Cardiac muscle cell (in vitro differentiated cells and primary cell): ENCODE measurements at regions not wholly inside any gene's neighbourhood (a gene's known extent, or its start where the extent isn't known, plus 50 kb on each side); places are given as distances from the start of the nearest gene placed in this dataset.

ENCODE experiments used
- DNase-seq, 2 donors: peaks; one replicate each; pipeline versions ENCODE4 v3.0.0 to v3.0.0-alpha.2; 2010 to 2017; ENCODE audit warnings: low read depth in 1 of 2, low spot score in 1 of 2
- H3K27ac ChIP-seq: fragments of 200-600 bp; sonication (generic); 2 replicates; pipeline ENCODE4 v1.5.1; 2016
- H3K27me3 ChIP-seq: fragments of 200-600 bp; sonication (generic); 2 replicates; pipeline ENCODE4 v1.6.0; 2016; ENCODE audit warnings: control low read depth
- H3K36me3 ChIP-seq: fragments of 200-600 bp; sonication (generic); 2 replicates; pipeline ENCODE4 v1.5.1; 2016; ENCODE audit warnings: control low read depth
- H3K4me1 ChIP-seq: fragments of 200-600 bp; sonication (generic); 2 replicates; pipeline ENCODE4 v1.8.1; 2017; ENCODE audit warnings: low read depth, mild to moderate bottlenecking, mixed run types
- H3K4me3 ChIP-seq: fragments of 200-600 bp; sonication (generic); 2 replicates; pipeline ENCODE4 v1.5.1; 2016; ENCODE audit warnings: mild to moderate bottlenecking
- H3K9me3 ChIP-seq: fragments of 200-600 bp; sonication (generic); 2 replicates; pipeline ENCODE4 v1.5.1; 2017; ENCODE audit warnings: low read depth, mild to moderate bottlenecking, control low read depth
- TF ChIP-seq, protein P1 (sequence below): IDR thresholded peaks from 2 replicates; pipeline ENCODE4 v1.5.1; 2012; ENCODE audit warnings: low read depth, mild to moderate bottlenecking, low read length

DNA sequence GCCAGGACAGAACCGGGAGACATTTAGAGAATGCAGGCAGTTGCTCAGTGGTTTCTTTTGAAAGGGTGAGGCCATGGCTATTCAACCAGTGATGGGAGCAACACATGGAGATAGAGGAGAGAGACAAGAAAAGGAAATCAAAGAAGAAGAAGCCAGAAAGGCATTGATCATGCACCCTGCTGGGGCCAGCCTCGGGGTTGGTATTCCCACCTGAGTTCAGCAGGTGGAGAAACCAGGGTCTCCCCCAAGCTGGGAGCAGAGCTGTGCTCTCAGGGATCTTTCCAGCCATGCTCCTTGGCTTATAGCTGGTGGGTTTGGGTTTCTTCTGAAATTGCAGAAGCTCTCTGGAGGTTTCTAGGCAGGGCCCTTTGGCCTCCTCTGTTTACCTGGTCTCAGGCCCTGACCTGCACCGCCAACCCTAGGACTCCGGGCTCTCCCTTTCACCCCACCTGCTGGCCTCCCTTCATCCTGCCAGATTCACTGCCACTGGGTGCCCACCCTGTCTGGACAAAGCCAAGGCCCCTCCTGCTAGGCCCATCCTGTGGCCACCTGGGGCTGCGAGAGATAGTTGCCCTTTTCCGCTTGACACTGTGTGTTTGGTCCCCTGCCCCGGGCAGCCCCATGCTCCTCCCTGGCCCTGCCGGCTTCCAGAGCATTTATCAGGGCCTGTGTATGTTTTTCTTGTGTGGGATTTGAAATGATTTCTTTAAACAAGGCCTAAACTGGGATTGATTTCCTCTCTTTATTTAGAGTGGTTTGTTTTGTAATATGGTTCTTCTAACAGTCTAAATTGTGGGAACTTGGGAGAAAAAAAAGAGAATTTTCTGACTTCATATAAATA lies 126.7 kb downstream of the DDX1 start:
- TF ChIP-seq, protein P1, sequence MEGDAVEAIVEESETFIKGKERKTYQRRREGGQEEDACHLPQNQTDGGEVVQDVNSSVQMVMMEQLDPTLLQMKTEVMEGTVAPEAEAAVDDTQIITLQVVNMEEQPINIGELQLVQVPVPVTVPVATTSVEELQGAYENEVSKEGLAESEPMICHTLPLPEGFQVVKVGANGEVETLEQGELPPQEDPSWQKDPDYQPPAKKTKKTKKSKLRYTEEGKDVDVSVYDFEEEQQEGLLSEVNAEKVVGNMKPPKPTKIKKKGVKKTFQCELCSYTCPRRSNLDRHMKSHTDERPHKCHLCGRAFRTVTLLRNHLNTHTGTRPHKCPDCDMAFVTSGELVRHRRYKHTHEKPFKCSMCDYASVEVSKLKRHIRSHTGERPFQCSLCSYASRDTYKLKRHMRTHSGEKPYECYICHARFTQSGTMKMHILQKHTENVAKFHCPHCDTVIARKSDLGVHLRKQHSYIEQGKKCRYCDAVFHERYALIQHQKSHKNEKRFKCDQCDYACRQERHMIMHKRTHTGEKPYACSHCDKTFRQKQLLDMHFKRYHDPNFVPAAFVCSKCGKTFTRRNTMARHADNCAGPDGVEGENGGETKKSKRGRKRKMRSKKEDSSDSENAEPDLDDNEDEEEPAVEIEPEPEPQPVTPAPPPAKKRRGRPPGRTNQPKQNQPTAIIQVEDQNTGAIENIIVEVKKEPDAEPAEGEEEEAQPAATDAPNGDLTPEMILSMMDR, result no peak
- no peak overlapping the region for H3K27ac ChIP-seq
- H3K27me3 ChIP-seq, result no peaks in the 10 kb centered on the region
- DNase-seq, result no peak
- no peak overlapping the region for H3K4me3 ChIP-seq
- no peaks in the 10 kb centered on the region for H3K9me3 ChIP-seq
- H3K4me1 ChIP-seq, result no peaks in the 10 kb centered on the region
- no peaks in the 10 kb centered on the region for H3K36me3 ChIP-seq

DNA sequence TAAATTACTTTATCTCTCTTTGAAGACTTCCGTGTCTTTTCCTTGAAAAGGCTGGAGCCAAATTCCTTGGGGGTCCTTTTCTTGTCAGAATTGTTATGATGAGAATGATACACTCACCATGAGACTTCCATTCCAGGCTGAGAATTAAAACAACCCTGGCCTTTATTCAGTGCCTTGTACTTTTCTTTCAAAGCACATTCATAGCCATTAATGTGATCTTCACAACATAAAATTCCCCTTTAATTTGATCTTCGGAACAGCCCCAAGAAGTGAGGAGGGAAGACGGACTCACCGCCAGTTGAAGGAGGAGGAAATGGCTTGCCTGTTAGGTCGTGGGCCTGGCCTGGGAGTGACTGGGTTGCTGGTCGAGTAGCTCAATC lies 127.3 kb downstream of the DDX1 start:
- no peaks in the 10 kb centered on the region for H3K9me3 ChIP-seq
- no peak overlapping the region for H3K4me3 ChIP-seq
- DNase-seq, result no peak
- H3K27ac ChIP-seq, result no peak overlapping the region
- no peaks in the 10 kb centered on the region for H3K27me3 ChIP-seq
- H3K36me3 ChIP-seq, result no peaks in the 10 kb centered on the region
- TF ChIP-seq, protein P1, result no peak
- H3K4me1 ChIP-seq, result no peaks in the 10 kb centered on the region

GRCh38 chr2:15719566-15720313 lies 128.1 kb downstream of the DDX1 start:
- Histone ChIP-seq H3K9me3 (no peaks in the 10 kb centered on the region), H3K36me3 (no peaks in the 10 kb centered on the region), H3K4me1 (no peaks in the 10 kb centered on the region), H3K4me3 (no peak overlapping the region), H3K27ac (no peak overlapping the region), H3K27me3 (no peaks in the 10 kb centered on the region)
- DNase-seq, result no peak
- TF ChIP-seq, protein P1, result no peak

DNA sequence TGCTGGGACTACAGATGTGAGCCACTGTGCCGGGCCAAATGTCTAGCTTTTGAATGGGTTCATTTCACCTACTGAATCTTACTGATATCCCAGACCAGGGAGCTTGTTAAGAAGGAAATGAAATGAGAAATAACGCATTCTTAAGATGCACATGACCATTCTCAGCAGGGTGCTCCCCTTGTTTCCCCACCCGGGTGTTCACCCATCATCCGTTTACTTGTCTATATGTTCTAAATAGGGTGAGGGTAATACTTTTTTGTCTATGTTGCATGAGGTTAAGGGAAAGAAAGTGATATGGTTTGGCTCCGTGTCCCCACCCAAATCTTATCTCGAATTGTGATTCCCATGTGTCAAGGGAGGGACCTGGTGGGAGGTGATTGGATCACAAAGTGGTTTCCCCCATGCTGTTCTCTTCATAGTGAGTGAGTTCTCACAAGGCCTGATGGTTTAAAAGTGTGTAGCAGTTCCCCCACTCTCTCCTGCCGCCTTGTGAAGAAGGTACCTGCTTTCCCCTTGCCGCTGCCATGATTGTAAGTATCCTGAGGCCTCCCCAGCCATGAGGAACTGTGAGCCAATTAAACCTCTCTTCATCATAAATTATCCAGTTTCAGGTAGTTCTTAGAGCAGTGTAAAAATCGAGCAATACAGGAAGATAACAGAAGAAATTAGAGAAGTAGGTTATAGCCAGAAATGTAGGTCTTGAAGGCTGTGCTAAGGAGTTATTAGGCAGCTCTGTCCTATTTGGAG lies 129.1 kb downstream of the DDX1 start:
- H3K4me3 ChIP-seq, result no peak overlapping the region
- TF ChIP-seq, protein P1, result no peak
- no peak overlapping the region for H3K27ac ChIP-seq
- no peak for DNase-seq
- H3K9me3 ChIP-seq, result no peaks in the 10 kb centered on the region
- H3K4me1 ChIP-seq, result no peaks in the 10 kb centered on the region
- no peaks in the 10 kb centered on the region for H3K27me3 ChIP-seq
- H3K36me3 ChIP-seq, result no peaks in the 10 kb centered on the region

GRCh38 chr2:15721411-15722067 lies 129.9 kb downstream of the DDX1 start:
- Histone ChIP-seq H3K9me3 (no peaks in the 10 kb centered on the region), H3K36me3 (no peaks in the 10 kb centered on the region), H3K4me3 (no peak overlapping the region), H3K27me3 (no peaks in the 10 kb centered on the region), H3K4me1 (no peaks in the 10 kb centered on the region), H3K27ac (no peak overlapping the region)
- TF ChIP-seq, protein P1, result no peak
- no peak for DNase-seq
